Panc1 (cell line): ENCODE measurements at regions not wholly inside any gene's neighbourhood (a gene's known extent, or its start where the extent isn't known, plus 50 kb on each side); places are given as distances from the start of the nearest gene placed in this dataset.

Experiments
- ATAC-seq: fragments of 200-7000 bp; cut with Tn5 transposase; 2 replicates; pipeline ENCODE4 v1.9.1; 2020; ENCODE audit warnings: mild to moderate bottlenecking, moderate library complexity
- BruUV-seq: library from RNA; stranded (reverse); fragments of 400-500 nt; replicated peaks from 2 replicates; lab custom pipeline; 2021; lab: Mats Ljungman, UMichigan
- CTCF ChIA-PET: fragments of 300-600 bp; sonication (Branson Sonifier 250); formaldehyde crosslinking; loops from one replicate; lab custom pipeline; 2022; ENCODE audit warnings: antibody characterized with exemption; lab: Charles Lee
- POLR2A ChIA-PET: fragments of 300-600 bp; sonication (Branson Sonifier 250); formaldehyde crosslinking; loops from one replicate; lab custom pipeline; 2022; ENCODE audit warnings: antibody characterized with exemption; lab: Charles Lee
- DNase-seq: peaks from one replicate; pipeline ENCODE4 v3.0.0-alpha.2; 2010; ENCODE audit warnings: low read depth, low spot score
- H3K27ac ChIP-seq: 2 replicates; pipeline ENCODE4 v1.5.1; 2011; ENCODE audit warnings: mild to moderate bottlenecking, low read length, inconsistent platforms
- H3K27me3 ChIP-seq: fragments of 200-500 bp; sonication (Bioruptor generic); 2 replicates; pipeline ENCODE4 v1.6.0; 2014; ENCODE audit warnings: low read length, inconsistent platforms; ENCODE audit not compliant: control insufficient read depth, insufficient read depth
- H3K36me3 ChIP-seq: fragments of 200-500 bp; sonication (Bioruptor generic); 2 replicates; pipeline ENCODE4 v1.5.1; 2014; ENCODE audit warnings: inconsistent platforms, mild to moderate bottlenecking, low read length, moderate library complexity; ENCODE audit not compliant: control insufficient read depth, insufficient read depth
- H3K4me1 ChIP-seq: 2 replicates; pipeline ENCODE4 v1.5.1; 2011; ENCODE audit warnings: inconsistent platforms, mild to moderate bottlenecking, low read length, moderate library complexity; ENCODE audit not compliant: control insufficient read depth, insufficient read depth
- H3K4me3 ChIP-seq, 2 experiments: 2 replicates each; pipeline ENCODE4 v1.5.1; 2011 to 2012; ENCODE audit warnings: low read depth in 2 of 2, low read length in 2 of 2, mild to moderate bottlenecking in 2 of 2, inconsistent platforms in 1 of 2, moderate library complexity in 1 of 2
- H3K9me3 ChIP-seq: fragments of 200-500 bp; sonication (Bioruptor generic); 2 replicates; pipeline ENCODE4 v1.5.1; 2014; ENCODE audit warnings: low read depth, mild to moderate bottlenecking, inconsistent platforms, low read length, moderate library complexity; ENCODE audit not compliant: control insufficient read depth, insufficient read depth
- CTCF ChIP-seq: fragments of 450-650 bp; IDR thresholded peaks from 2 replicates; pipeline ENCODE4 v1.5.1; 2017; ENCODE audit warnings: mild to moderate bottlenecking
- POLR2AphosphoS5 ChIP-seq: IDR thresholded peaks from 2 replicates; pipeline ENCODE4 v1.6.1; 2012; ENCODE audit warnings: mild to moderate bottlenecking, low read depth, low read length, moderate library complexity
- REST ChIP-seq, 2 experiments: IDR thresholded peaks; 2 replicates each; pipeline ENCODE4 v1.6.1; 2011 to 2012; ENCODE audit warnings: low read depth in 2 of 2, control low read depth in 1 of 2, low read length in 1 of 2, mild to moderate bottlenecking in 1 of 2, moderate library complexity in 1 of 2; ENCODE audit not compliant: insufficient read depth in 1 of 2
- SIN3A ChIP-seq: IDR thresholded peaks from 2 replicates; pipeline ENCODE4 v1.6.1; 2012; ENCODE audit warnings: low read depth, mild to moderate bottlenecking, low read length, moderate library complexity, borderline replicate concordance; ENCODE audit not compliant: insufficient read depth
- TCF7L2 ChIP-seq: IDR thresholded peaks from 2 replicates; pipeline ENCODE4 v1.6.1; 2011; ENCODE audit warnings: mild to moderate bottlenecking, low read depth, low read length, inconsistent platforms
- in situ Hi-C: cut with HindIII; loops from 2 replicates; pipeline ENCODE4 v1.10.0; 2016; ENCODE audit warnings: low sequenced_read_pairs, low pct_unique_long_range_greater_than_20kb
- intact Hi-C: fragments of 100-400 bp; cut with micrococcal nuclease; formaldehyde crosslinking; loops from one replicate; pipeline ENCODE4 v1.10.0; 2022; ENCODE audit not compliant: unreplicated experiment

DNA sequence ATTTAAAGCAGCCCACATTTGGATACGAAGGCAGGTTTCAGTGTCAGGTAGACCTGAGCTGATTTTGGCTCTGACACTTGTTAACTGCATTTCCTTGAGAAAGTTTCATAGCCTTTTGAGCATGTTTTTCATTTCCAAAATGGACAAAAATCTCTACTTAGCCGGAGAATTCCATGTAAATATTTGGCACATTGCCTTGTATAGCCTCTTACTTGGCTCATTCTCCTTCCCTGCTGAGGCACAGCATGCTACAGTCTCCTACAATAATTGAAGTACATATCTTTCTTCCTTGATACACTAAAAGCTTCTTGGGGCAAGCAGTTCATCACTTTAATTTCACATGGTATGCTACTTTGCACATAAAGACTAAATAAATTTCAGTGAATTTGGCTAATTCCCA lies 772.2 kb upstream of the CHAC2 start:
- no peak overlapping the region for H3K4me3 ChIP-seq
- no peak for TF ChIP-seq POLR2AphosphoS5
- no peak for TF ChIP-seq SIN3A
- TF ChIP-seq TCF7L2 = no peak
- DNase-seq = no peak
- ATAC-seq = no peak
- intact Hi-C loops = no loop called here
- H3K9me3 ChIP-seq = no peaks in the 10 kb centered on the region; the same call in 1 of the 2 replicates
- H3K27me3 ChIP-seq = no peaks in the 10 kb centered on the region
- no TSS peak for BruUV-seq
- ChIA-PET POLR2A (no interaction called here), CTCF (no interaction called here)
- no peak overlapping the region for H3K27ac ChIP-seq
- no peaks in the 10 kb centered on the region for H3K4me1 ChIP-seq
- H3K36me3 ChIP-seq = no peaks in the 10 kb centered on the region
- in situ Hi-C loops = no loop called here

DNA sequence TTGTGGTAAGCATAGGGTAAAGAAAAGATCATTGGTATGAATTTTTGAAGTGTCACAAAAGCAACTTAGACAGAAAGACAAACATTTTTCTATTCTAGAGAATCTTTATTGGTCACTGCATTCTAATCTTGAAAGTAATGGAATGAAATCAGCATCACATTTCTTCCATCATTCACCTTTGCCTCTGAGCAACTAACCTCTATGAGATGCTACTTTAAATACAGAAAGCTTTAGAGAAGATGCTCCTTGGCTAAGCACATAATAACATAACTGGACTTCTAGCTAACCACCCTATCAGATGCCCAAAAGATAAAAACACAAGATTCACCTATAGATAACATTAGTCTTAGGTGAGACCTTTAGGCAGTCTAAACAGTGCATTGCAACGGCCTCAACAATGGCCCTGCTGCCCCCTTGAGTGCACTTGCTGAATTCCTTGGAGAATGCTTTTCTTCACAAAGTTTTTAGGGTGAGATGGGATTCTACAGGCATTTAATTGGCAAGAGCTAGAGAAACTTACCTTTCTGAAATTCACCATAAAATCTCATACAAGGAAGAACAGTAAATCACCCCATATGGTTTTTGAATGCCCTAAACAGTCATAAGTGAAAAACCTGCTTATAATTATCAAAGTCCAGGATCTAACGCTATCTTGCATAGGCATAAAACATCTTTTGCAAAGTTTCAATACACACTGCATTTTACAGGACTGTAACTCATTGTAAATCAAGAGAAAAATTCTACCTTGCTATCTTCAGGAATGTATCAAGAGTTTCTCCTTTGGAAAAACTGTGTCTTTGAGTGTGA lies 791.3 kb upstream of the CHAC2 start:
- POLR2A ChIA-PET = no interaction called here
- CTCF ChIA-PET = no interaction called here
- Histone ChIP-seq H3K27me3 (no peaks in the 10 kb centered on the region), H3K4me1 (no peaks in the 10 kb centered on the region), H3K9me3 (no peaks in the 10 kb centered on the region), H3K36me3 (no peaks in the 10 kb centered on the region), H3K4me3 (no peak overlapping the region), H3K27ac (no peak overlapping the region)
- intact Hi-C loops = no loop called here
- in situ Hi-C loops = no loop called here
- DNase-seq (peak; percentile 22), ATAC-seq (peak; percentile 71; the same call in 1 of the 2 replicates)
- no TSS peak for BruUV-seq
- TF ChIP-seq CTCF (peak; percentile 58), TCF7L2 (no peak), POLR2AphosphoS5 (no peak), SIN3A (no peak)

DNA sequence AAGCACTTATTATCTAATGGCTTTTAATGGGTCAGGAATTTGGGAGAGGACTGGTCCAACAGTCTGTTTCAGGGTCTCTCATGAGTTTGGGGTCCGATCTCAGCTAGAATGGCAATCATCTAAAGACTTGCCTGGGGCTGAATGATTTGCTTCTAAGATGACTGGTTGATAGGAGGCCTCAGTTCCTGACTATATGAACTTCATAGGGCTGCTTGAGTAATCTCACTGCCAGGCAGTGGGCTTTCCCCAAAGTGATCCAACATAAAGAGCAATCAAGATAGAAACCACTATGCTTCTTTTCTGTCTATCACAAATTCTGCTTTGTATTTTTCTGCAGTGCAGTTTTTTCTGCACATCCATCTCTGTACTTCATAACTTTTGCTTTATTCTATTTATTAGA lies 793.5 kb upstream of the CHAC2 start:
- Histone ChIP-seq H3K4me1 (no peaks in the 10 kb centered on the region), H3K36me3 (no peaks in the 10 kb centered on the region), H3K9me3 (no peaks in the 10 kb centered on the region), H3K27ac (no peak overlapping the region), H3K4me3 (no peak overlapping the region), H3K27me3 (no peaks in the 10 kb centered on the region)
- intact Hi-C loops = no loop called here
- DNase-seq (no peak), ATAC-seq (no peak)
- no peak for TF ChIP-seq REST (IDR thresholded peaks at IDR 0.05; ENCODE audit: insufficient read depth in 1 of 2, low read depth in 2 of 2, low read length in 1 of 2)
- TF ChIP-seq SIN3A = no peak
- TF ChIP-seq POLR2AphosphoS5 = no peak
- TF ChIP-seq CTCF = no peak
- no peak for TF ChIP-seq TCF7L2
- POLR2A ChIA-PET = no interaction called here
- in situ Hi-C loops = no loop called here
- CTCF ChIA-PET = no interaction called here
- no TSS peak for BruUV-seq
